ENCODE measurements at regions not wholly inside any gene's neighbourhood (a gene's known extent, or its start where the extent isn't known, plus 50 kb on each side); places are given as distances from the start of the nearest gene placed in this dataset.

DNA sequence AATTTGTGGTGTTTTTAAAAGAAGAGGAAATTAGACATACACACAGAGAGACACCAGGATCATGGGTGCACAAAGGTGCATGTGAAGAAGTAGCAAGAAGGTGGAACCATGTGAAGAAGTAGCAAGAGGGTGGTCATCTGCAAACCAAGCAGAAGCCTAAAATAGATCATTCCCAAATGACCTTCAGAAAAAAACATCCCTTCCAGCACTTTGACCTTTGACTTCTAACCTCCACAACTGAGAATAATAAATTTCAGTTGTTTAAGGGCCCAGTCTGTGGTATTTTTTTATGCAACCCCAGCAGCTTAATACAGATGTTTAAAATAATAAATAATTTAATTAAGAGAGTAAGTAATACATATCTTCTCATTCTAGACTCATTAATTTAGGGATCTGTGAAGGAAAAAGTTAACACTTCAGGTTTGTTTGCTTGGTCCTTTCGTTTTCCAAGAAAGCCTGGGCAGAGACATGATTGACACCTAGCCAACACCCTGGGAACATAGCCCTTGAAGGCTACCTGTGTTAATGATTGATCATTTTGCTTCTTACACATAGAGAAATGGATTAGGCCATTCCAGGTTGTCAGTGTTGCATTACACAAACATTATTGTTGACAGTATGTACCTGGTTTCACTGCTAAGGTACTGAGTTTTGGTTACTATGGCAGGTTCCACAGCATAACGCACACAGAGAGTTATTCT is 1331.2 kb upstream of the GBE1 start:
- DNase-seq (ENCODE audit: low read depth in 2 of 2) = no peak

DNA sequence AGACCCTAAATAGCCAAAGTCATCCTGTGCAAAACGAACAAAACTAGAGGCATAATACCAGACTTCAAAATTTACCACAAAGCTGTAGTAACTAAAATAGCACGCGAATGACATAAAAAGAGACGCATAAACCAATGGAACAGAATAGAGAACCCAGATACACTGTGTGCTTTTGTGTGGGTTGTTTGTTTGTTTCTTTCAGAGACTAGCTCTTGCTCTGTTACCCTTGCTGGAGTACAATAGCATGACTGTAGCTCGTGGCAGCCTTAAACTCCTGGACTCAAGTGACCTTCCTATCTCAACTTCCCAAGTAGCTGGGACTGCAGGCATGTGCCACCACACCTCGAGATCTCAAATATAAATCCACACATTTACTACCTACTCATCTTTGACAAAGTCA is 1314.6 kb upstream of the GBE1 start:
- no peak for DNase-seq (ENCODE audit: low read depth in 2 of 2)

DNA sequence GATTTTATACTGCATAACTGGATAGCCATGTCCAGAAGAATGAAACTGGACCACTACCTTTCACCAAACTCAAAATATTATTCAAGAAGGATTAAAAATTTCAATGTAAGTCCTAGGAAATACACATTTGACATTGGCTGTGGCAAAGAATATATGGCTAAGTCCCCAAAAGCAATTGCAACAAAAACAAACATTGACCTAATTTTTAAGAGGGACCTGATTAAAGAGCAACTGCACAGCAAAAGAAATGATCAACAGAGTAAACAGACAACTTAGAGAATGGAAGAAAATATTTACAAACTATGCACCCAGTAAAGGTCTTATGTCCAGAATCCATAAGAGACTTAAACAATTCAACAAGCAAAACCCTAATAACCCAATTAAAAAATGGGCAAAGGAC is 1313.0 kb upstream of the GBE1 start:
- no peak for DNase-seq (ENCODE audit: low read depth in 2 of 2)

DNA sequence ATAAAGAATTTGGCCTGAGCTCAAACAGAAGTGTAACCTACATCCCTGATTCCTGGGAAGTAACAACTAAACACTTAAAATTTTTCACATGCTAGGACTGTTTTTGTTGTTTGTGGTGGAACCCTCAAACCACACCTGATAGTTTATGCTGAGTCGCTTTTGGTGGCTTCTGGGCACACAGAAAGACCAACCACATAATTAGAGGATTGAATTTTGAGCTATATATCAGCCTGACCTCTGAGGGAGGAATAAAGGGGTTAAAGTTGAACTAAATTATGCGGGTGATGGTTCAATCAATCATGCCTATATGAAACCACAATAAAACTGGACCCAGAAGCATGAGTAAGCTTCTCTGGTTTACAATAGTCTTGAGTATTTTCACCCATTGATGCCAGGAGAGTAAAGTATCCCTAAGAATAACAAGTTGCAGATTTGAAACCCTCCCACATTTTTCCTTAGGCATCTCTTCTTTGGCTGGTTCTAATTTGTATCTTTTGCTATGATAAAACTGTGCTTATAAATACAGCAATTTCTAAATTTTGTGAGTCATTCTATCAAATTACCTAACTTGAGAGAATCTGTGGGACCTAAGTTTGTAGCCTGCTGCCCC is 1304.5 kb upstream of the GBE1 start:
- no peak for DNase-seq (ENCODE audit: low read depth in 2 of 2)

DNA sequence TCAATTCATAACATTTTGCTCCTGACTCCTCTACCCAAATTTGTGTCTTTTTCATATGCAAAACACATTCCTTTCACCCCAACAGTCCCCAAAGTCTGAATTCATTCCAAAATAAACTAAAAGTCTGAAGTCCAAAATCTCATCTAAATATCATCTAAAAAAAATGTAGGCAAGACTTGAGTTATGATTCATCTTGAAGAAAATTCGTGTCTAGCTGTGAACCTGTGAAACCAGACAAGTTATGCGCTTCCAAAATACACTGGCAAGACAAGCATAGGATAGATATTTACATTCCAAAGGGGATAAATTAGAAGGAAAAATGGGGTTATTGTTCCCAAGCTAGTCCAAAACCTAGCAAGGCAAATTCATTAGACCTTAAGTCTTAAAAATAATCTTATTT is 1302.0 kb upstream of the GBE1 start:
- DNase-seq (ENCODE audit: low read depth in 2 of 2) = no peak

DNA sequence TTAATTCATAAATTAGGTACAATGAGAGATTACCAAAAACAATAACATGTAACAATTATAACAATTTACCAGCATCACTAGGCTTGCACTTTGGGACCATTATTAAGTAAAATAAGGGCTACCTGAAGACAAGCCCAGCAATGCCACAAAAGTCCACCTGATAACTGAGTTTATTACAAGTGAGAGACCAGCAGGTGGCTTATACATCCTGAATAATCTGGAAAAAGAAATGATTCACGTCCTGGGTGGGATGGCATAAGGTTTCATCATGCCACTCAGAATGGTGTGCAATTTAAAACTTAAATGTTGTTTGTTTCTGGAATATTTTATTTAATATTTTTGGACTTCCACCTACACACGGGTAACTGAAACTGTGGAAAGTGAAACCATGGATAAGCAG is 1287.1 kb upstream of the GBE1 start:
- DNase-seq (ENCODE audit: low read depth in 2 of 2) = no peak

DNA sequence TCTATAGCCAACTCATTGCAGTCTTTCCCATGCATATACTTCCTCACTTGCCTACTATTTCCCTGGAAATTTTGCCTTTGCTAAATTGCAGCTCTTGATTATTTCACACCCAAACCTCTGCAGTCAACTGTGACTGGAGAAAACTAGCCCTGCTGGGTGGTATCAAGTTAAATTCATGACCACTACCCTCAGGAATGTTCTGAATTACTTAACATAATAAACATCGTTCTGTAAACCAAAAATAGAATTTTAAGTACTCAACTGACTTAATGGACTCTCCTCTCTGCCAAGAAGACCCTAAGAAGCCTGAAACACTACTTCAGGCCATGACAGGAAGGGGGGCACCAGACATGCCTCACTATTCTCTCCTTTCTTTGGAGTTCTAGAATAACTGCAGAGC is 1278.0 kb upstream of the GBE1 start:
- no peak for DNase-seq (ENCODE audit: low read depth in 2 of 2)

DNA sequence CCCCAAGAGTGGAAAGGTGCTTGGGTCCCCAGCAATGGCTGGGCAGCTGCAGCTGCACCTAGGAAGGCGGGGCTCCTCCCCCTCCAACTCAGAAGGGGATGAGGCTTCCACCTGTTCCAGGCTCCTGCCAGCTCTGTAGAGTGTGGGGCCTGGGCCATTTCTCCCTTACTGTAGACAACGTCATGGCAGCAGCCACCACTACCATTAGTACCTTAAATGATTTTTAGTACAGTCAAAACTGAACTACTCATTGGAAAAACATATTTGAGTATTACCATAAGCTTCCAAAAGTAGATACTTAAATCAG is 1274.2 kb upstream of the GBE1 start:
- no peak for DNase-seq (ENCODE audit: low read depth in 2 of 2)

DNA sequence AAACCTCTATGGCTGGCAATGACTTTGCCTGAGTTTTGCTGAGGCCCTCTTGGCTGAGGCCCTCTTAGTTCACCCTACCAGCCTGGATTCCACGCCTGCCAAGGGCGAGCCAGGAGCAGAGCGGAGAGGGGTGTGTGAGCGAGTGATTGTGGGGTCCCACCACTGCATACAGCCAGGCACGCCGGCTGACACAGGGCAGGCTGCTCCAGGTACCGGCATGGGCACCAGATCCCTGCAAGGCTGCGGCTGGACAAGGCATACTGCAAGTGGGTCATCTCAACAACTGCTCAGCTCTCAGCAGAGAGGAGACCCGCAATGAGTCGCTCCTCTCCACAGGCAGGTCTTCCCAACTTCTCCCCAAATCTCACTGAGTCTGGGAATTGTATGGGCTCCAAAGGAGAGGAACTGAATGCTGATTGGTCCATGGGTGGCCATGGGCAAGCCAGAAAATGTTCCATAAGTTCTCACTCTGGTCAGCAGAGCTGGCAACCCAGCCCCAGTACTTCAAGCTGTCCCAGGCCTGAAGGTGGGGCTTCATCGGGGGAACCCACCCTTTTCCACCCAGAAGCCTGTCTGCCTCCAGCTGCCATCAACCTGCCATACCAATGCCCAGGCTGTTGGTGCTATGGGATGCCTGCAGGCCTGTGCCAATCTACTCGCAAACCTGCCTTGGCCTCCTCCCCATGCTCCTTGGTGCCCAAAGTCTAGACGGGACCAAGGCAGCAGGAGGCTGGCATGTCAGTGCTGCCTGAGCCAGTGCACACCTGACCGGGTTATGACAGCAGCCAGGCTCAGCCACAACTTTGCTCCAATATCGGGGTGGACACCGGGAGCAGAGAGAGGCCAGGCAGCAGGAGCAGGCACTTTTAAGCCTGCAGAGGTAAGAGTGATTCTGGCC is 1273.6 kb upstream of the GBE1 start:
- no peak for DNase-seq (ENCODE audit: low read depth in 2 of 2)

DNA sequence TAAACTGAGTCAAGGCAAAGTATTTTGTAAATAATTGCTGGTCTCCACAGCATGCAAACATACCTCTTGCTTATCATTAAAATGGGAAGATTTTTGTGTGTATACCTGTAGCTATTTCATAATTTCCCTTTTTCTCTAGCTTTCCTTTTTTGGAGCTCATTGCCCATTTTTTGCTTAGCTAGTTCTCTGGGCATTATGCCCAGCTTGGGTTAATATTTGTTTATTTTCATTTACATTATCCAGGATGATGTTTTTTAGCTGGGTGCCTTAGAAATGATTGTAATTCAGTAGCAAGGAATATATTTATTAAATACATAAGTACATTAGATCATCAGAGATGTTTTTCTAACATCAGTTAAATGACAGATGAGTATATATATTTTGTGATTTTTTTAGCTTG is 1271.7 kb upstream of the GBE1 start:
- DNase-seq (ENCODE audit: low read depth in 2 of 2) = no peak

DNA sequence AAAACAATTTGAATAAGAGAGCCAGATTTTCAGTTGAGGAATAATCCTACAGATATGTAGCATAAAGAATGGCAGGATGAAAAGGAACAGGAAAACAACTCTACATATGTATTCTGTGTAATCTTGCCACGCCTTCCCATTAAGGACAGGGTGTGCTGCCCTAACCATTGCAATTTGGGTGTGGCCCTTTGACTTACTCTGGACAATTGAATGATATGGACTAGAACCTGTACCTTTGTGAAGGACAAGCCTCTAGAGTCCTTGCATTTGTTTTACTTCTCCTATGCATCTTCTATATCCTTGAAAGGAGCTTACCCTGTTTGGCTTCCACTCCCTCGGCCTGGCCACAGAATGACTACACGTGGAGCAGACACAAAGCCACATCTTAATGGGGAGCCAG is 1261.6 kb upstream of the GBE1 start:
- no peak for DNase-seq (ENCODE audit: low read depth in 2 of 2)

DNA sequence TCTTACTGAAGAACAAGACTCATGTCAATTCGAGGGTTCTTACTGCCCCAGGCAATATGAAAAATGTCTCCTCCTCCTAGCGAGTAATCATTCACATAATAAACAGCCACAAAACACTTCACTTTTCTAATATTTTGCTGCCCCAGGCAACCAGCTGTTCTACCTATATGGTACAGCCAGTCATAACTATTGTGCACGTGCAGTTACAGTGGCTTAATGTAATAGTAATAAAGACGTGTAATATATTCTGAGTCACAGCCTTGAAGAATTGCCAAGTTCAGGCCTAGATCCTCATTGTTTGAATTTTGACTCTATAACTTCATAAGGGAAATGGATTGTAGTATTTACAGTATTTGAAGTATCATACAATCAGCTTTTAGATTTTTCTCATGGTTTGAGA is 1250.0 kb upstream of the GBE1 start:
- peak in 1 of 2 experiments; percentile 1 for DNase-seq (ENCODE audit: low read depth in 2 of 2)

DNA sequence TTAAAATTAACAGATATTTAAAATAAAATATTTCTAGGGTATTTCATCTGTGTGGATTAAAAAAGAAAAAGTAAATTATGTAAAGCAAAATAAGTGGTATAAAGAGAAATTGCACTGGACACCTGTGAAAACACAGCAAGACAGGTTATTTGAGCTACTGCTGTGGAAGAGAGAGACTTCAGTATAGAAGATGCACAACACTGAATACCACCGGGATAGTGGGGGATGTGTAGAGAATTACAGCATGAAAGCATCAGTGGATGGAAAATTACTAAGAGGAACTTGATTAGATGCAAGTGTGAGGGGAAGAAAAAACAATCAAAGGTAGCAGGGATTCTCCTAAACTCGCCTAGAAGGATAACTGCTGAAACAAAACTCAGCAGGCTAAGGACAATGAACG is 1242.5 kb upstream of the GBE1 start:
- DNase-seq (ENCODE audit: low read depth in 2 of 2) = no peak

DNA sequence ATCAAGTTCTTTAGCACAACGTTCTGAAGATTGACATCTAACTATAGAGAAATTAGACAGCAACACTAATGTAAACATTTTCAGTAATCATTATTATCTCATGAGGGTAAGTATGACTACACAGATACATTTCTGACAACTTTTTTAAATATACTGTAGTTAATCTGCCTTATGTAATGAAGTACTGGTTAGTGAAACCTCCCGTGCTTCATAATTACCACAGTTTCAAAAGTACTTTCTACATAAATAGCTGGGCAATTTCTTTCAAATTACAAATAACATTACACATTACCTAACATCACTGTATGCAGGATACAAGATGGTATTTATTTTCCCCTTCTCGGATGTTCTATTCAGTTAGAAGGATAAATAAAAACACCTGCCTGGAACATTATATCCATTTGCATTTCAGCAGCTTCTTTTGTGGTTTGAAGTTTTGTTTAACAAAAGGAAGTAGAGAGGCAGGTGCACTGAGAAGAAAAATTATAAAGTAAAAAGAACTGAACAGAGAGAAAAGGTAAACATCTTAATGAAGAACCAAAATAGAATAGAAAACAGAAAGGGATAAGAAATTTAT is 1241.5 kb upstream of the GBE1 start:
- DNase-seq (ENCODE audit: low read depth in 2 of 2) = no peak

DNA sequence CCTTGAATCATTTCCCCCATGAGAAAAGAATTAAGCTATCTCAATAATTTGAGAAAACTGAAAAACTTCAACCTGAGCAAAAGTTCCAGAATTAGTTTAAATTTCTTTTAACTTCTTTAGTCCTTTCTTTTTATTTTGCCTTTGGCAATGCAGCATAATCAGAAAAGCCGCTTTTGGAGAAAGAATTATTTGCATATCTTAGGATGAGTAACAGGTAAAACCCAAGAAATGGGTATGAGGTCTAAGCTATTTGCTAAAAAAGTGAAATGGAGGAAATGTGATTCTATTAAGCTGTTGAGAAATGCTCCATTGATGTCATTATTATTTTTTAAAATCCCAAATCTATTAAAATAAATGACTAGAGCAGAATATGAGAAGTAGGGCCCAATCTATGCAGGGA is 1238.3 kb upstream of the GBE1 start:
- DNase-seq (ENCODE audit: low read depth in 2 of 2) = no peak

DNA sequence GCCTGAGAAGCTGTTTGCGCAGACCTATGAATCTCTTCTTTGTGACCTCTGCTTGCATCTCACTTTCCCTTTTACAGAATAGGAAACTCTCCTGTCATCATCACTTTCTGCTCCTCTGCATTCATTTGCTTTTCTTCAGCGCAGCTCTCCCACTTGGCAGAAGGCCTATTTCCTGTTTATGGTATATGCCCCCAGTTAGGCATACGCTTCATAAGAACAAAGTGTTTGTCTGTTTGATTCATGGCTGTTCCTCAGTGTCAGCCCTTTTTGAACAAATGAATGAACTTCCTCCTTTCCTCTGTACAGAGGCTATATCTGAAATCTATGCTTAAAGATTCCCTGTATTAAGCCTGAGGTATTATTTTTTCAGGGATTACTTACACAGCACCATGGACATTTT is 1216.9 kb upstream of the GBE1 start:
- no peak for DNase-seq (ENCODE audit: low read depth in 2 of 2)

DNA sequence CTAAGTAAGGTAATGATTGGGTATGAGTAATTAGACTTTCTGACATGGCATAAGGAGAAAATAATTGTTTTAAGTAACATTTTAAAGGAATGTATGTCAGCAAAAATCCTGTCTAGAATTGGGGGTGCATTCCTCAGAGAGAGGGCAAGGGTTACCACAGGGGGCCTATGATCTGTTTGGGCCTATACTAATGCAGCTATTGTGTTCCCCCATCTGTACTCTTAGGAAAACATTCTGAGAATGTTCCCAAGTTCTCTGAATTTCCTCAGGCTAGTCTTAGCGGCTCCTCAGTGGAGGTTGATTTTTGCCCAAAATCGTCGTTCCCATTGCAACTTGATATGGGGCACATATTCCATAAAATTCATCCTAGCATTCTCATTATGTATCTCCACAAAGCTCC is 1216.4 kb upstream of the GBE1 start:
- DNase-seq (ENCODE audit: low read depth in 2 of 2) = no peak

DNA sequence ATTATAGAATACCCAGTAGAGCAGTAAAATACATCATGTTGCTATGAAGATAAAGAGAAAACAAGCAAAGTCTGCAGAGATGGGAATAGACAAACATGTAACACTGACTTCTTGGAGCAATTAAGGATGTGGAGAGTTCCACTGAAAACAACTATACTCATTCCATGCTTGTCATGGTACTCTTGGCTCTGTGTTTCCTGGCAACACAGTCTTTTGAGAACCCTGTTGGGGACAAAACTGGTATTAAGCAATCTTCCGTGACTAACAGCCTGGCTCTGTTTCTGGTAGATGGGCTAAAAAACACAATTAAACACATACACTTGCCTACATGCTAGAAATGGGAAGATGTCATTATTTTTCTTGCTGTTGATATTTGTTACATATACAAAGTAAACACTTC is 1212.3 kb upstream of the GBE1 start:
- no peak for DNase-seq (ENCODE audit: low read depth in 2 of 2)

DNA sequence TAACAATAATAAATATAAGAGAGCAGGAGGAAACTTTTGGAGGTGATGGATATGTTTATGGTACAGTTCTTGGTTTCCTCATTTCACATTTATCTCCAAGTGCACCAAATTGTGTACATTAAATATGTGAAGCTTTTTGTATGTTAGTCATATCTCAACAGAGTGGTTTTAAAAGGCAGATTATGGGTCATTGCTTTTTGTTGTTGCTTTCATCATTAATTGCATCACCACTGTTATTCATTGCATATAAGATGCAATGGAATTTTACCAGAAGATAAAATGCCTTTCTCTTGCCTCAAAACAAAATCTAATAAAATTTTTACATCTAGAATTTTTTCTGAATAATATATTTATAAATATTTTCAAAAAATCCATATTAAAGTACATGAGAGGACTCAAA is 1198.9 kb upstream of the GBE1 start:
- DNase-seq (ENCODE audit: low read depth in 2 of 2) = no peak

DNA sequence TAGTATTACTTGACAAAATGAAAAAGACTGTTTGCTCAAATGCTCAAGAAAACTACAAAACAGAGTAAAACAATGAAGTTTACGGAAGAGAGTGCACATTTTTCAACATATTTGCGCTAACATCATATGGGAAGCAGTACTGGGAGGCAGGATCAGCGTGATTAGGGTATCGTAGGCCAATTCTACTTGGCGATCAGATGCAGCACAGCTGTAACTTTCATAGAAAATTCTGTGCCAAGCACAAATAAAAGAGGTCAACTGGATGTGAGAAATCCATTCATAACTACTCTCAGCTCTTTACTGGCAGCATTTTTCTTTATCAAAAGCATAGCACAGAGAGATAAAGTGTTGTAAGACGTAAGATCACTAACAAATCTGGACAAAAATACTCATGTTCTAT is 1196.3 kb upstream of the GBE1 start:
- no peak for DNase-seq (ENCODE audit: low read depth in 2 of 2)

DNA sequence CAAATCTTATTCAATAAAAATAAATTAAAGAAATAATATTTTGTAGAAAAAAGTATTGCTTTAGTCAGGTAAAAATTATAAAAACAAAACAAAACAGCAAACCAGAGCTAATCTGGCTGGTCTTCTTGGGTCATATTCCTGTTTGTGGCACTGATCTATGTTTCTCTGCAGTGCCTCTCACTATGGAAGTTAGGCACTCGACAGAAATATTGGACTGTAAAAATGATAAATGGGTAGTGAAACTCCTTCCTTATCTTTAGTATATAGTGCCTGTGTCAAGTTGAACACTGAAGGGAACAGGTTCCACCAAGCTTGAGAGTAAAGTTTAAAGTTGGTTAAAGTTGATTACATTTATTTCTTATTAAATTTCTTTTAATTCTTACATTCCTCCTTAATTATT is 1195.6 kb upstream of the GBE1 start:
- no peak for DNase-seq (ENCODE audit: low read depth in 2 of 2)

DNA sequence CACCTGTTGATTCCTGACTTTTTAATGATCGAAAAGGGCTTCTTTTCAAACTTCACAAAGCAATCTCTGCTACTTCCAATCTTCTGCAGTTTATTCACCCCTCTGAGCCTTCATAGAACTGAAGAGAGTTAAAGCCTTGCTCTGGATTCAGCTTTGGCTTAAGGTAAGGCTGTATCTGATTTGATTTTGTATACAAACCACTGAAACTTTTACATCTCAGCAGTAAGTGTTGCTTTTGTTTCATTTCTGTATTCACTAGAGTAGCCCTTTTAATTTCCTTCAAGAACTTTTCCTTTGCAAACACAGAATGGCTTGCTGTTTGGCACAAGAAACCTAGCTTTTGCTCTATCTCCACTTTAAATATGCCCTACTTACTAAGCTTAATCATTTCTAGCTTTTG is 1193.0 kb upstream of the GBE1 start:
- DNase-seq (ENCODE audit: low read depth in 2 of 2) = no peak

DNA sequence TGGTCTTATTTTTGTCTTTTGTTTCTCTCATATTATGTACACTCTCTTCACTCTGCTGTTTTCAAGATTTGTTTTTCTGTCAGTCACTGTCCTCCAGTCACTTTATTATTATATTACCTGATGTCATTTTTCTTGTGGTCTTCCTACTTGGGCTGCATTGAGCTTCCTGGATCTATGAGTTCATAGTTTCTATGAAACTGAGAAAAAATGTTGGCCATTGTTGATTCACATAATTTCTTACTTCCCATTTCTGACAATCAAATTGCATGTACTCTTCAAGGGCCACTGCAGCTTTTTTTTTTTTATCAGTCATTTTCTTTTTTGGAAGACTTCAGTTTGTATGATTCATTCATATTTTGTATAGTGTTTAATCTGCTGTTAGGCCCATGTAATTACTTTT is 1180.6 kb upstream of the GBE1 start:
- no peak for DNase-seq (ENCODE audit: low read depth in 2 of 2)
